Retina (tissue), 1 donor: ENCODE measurements at regions not wholly inside any gene's neighbourhood (a gene's known extent, or its start where the extent isn't known, plus 50 kb on each side); places are given as distances from the start of the nearest gene placed in this dataset.
"Not testable (repeated sequence)": the region's sequence is repeated elsewhere in the genome, so short reads cannot be mapped to it uniquely, and the experiment has no call there.

Experiments used
- DNase-seq: peaks from one replicate; pipeline ENCODE4 v3.0.0-alpha.2; 2016

- no peak for DNase-seq
Observed at GRCh38 chr22:26939466-26939865, 282.1 kb downstream of the MIAT start.

GRCh38 chr22:26941896-26942636, 284.7 kb downstream of the MIAT start:
- DNase-seq, result no peak

- no peak for DNase-seq
Observed at GRCh38 chr22:26942637-26942957, 285.2 kb downstream of the MIAT start.

- DNase-seq, result no peak
Observed at GRCh38 chr22:26945565-26945964, 288.2 kb downstream of the MIAT start.

- DNase-seq, result no peak
Observed at GRCh38 chr22:26949193-26949592, 291.8 kb downstream of the MIAT start.

DNA sequence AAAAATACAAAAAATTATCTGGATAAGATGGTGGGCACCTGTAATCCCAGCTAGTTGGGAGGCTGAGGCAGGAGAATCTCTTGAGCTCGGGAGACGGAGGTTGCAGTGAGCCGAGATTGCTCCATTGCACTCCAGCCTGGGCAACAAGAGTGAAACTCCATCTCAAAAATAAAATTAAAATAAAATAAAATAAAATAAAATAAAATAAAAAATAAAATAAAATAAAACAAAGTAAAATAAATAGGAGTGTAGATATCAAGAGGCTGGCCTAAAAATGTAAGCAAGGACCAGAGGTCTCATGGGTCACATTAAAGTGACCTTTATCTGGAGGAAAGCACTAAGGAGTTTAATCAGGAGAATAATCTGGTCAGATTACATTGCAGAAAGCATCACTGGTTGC, 293.8 kb downstream of the MIAT start:
- DNase-seq, result not testable (repeated sequence)

DNA sequence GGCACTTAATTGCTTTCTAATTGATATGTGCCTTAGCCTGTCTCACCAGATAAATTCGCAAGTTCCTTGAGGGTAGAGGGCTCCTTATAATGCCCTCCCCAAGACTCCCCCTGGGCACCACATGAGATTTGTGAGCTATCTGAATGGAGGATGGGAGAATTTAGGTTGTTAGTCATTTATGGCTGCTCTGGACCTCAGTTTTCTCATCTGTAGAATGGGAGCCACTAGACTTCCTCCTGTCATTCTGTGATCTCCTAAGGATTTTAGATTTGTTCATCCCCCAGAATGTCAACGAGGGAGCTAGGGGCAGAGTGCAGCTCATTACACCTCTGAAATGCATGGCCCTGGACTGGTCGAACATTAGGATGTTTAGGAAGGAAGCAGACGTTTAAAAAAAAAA, 294.6 kb downstream of the MIAT start:
- DNase-seq, result no peak

- DNase-seq, result peak; percentile 82
Observed at GRCh38 chr22:26952451-26953011, 295.1 kb downstream of the MIAT start.

DNA sequence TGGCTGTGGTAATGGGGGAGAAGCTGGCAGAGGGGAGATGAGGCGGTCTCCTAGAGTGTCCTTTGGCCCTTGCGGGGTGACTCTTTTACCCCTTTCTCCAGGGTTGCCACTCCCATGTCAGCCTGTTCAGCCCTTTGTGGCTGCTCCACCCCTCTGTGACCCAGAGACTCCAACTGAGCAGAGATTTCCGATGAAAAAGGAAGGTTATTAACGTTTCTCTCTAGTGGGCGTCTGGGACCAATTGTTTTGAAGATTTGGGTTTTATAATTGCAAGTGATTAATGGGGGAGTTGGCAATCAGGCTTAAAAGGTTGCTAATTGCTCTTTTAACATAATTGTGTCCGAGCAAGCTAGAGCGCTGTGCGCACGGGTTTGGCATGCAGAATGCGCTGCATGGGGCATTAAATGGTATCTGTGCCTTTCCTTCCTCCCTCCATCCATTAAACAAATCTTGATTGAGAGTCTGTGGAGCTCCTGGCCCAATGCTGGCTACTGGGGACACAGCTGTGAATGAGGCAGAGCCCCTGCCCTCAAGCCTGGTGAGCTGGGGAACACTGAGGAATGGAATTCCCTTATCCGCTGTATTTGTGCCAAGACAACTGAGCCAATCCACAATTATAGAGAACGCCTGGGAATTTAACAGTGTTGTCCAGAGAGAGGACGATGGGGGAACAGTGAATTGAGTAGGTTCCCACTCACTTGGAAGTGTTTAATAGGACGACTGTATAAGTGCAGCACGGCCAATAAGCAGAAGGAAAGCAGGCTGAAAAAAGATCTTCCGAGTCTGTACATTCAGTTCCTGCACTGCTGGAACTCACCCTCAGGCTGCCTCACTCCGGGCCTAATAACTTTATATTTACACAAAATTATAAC, 295.9 kb downstream of the MIAT start:
- no peak for DNase-seq

GRCh38 chr22:26956371-26956770, 299.0 kb downstream of the MIAT start:
- DNase-seq, result no peak

DNA sequence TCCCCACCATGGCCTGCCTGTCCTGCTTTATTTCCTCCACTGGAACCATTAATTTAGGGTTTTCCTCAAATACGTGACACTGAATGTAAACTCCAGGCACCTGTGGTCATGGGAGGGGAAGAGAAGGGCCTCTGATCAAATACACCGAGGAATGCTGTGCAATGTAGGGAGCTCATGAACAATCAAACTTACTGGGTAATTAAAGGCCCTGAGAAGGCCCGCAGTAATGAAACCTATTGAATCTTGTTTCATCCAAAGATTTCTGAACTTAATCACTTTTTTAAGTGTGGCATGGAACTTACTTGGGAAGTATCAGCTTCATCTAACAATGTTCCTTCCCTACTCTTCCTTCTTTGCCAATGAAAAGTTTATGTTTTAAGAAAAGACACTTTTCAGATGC, 299.8 kb downstream of the MIAT start:
- DNase-seq, result no peak

GRCh38 chr22:26957897-26958296, 300.5 kb downstream of the MIAT start:
- no peak for DNase-seq

- DNase-seq, result no peak
Observed at GRCh38 chr22:26958378-26958777, 301.0 kb downstream of the MIAT start.

DNA sequence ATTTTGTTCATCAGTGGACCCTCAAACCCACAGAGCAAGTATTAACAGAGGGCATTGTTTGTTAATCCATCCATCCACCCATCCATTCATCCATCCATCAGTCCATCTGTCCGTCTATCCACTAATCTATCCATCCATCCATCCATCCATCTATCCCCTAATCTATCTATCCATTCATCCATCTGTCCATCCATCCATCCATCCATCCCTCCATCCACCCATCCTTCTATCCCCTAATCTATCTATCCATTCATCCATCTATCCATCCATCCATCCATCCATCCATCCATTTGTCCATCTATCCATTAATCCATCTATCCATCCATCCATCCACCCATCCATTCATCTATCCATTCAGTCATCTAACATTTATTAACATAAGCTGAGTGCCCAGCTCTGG, 307.3 kb downstream of the MIAT start:
- no peak for DNase-seq

DNA sequence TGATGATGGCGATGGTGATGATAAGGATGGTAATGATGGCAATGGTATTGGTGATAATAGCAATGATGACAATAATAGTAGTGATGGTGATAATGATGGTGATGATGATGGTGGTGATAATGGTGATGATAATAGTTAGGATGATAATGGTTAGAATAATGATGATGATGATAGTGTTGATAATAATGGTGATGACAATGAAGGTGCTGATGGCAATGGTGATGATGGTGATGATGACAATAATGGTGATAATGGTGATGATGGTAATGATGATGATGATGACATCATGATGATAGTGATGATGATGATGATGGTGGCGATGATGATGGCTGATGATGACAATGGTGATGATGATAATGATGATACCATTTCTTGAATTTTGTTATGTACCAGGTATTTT, 309.9 kb downstream of the MIAT start:
- DNase-seq, result no peak

- no peak for DNase-seq
Observed at GRCh38 chr22:26968859-26969523, 311.6 kb downstream of the MIAT start.

DNA sequence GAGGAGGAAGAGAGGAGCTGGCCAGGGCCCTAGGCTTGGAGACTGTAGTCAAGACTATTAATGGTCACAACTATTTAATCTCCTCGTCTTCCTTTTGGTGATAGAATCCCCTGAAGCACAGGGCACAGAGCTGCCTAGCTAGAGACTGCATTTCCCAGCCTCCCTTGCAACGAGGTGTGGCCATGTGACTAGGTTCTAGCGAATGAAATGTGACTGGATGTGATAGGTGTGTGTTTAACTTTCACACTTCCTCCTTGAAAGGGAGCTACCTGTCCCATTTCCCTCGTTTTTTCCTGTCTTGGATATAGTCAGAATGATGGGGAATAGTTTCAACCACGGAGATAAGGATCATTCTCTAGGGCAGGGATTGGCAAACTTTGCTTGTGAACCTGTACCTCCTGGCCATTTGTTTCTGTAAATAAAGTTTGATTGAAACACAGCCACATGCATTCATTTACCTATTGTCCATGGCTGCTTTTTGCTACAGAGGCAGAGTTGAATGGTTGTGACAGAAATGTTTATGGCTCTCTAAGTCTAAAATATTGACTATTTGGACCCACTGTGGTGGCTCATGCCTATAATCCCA, 313.5 kb downstream of the MIAT start:
- no peak for DNase-seq

DNA sequence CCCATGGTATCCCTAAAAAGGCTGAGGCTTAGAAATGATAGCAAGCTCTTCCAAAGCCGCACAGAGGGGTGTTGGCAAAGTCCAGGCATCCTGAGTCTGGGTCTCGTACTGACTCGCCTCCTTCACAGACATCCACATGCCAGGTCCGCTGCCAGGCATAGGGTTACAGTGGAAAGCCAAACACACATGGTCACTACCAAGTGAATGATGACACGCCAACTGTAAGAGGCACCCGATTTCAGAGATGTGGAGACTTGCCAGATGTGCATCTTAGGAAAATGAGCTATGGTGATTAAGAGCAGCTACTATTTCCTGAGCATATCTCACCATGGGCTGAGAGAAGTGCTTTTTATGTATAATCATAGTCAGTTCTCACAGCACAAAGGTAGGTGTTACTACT, 314.9 kb downstream of the MIAT start:
- no peak for DNase-seq

DNA sequence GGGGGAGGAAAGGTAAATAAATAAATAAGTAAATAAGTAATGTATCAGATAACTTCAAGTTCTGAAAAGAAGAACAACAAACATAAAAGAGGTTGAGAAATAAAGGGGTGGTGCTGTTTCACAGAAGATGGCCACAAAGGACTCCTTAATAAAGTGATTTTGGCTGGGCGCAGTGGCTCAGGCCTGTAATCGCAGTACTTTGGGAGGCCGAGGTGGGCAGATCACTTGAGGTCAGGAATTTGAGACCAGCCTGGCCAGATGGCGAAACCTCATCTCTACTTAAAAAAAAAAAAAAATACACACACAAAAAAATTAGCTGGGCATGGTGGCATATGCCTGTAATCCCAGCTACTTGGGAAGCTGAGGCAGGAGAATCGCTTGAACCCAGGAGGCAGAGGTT, 315.5 kb downstream of the MIAT start:
- not testable (repeated sequence) for DNase-seq

DNA sequence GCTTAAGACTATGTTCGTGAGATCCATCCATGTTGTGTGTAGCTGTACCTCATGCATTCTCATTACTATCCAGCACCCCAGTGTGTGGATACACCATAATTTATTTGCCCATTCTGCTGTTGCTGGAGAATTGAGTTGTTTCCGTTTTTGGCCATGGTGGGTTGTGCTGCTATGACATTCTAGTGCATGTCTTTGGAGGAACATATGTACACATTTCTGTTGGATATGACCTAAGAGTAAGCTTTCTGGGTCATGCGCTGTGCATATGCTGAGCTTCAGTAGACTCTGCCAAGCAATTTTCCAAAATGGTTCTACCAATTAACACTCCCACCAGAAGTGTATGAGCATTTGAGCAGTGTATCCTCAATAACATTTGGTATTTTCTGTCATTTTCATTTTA, 316.6 kb downstream of the MIAT start:
- DNase-seq, result no peak

DNA sequence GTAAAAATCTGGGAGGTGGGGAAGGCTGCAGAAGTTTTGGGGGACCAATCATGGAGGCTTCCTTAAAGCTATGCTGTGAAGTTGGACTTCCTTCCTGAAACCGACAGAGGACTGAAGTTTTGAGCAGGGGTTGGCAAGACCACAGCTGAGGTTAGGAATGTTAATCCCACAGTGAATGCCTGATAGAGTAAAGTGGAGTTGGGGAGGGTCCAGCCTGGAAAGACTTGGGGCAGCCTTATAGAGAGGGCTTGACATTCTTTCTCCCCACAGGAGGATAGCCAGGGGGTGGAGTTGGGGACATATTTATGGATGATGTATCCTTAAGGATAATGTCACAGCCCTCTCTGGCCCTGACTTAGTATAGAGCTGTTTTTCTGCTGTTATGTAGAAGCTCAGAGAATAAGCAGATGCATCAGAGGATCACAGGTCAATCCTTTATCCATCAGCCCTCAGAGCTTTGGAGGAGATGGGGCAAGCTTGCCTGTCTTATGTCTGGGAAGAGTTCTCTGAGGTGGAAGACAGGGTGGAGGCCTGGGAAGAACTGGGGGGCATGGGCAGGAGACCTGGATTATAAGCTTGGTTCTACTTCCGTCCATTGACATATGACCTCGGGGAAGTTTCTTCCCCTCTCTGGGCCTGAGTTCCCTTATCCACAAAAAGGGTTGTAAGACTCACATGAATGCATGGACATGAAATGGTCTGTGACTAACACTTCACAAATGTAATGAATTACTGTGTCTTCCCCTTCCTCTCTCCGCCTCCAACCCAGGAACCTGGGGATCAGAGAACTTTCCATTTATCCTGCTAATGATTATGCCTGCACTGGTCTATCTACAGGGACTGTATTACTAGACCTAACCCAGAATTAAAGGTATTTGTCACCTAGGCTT, 317.8 kb downstream of the MIAT start:
- DNase-seq, result no peak

GRCh38 chr22:26975865-26976264, 318.5 kb downstream of the MIAT start:
- no peak for DNase-seq
